Stimulated activated CD4-positive, alpha-beta T cell treated with anti-CD3 and anti-CD28 coated beads, Interleukin-12 subunit alpha, Interleukin-12 subunit beta, amount 100 ng/mL, for 4 hours (primary cell): ENCODE measurements at regions not wholly inside any gene's neighbourhood (a gene's known extent, or its start where the extent isn't known, plus 50 kb on each side); places are given as distances from the start of the nearest gene placed in this dataset.
"Not testable (repeated sequence)": the region's sequence is repeated elsewhere in the genome, so short reads cannot be mapped to it uniquely, and the experiment has no call there.

Experiments used
- DNase-seq: peaks from one replicate; pipeline ENCODE4 v3.0.0-alpha.2; 2020

DNA sequence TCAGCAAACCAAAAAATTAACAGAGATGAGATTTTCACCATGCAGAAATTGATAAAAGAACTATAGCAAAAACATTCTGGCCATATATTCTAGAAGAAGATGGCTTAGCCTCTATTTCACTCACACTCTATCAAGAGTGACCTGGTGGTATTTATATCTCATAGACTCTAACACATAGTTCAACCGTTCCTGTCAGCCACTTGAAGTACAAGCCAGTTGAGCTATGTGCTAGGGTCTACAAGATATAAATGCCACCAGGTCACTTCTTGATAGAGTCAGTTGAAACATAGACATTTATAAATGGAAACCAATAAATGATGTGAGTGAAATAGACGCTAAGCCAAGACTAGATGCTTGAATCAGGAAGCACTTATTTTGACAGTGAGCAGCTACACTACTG lies 836.7 kb upstream of the EPHA5 start:
- DNase-seq = no peak

GRCh38 chr4:66501997-66502396 lies 831.7 kb upstream of the EPHA5 start:
- DNase-seq = no peak

DNA sequence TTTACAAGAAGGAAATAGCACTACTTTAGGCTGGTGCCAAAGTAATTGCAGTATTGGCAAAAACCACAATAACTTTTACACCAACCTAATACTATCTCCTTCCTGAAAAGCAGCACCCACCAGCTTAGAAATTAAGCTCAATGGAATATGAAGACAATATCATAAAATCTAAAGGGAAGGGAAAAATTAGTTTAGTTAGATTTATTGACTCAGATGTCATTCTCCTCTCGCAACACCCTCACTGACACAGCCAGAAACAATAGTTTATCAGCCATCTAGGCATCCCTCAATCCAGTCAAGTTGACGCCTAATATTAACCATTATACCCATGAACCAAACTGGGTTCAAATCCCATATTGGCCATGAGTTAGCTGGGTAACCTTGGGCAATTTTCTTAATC lies 820.4 kb upstream of the EPHA5 start:
- DNase-seq = no peak

- no peak for DNase-seq
Measured at GRCh38 chr4:66489783-66490452, 819.6 kb upstream of the EPHA5 start.

GRCh38 chr4:66489370-66489769 lies 819.1 kb upstream of the EPHA5 start:
- no peak for DNase-seq

DNA sequence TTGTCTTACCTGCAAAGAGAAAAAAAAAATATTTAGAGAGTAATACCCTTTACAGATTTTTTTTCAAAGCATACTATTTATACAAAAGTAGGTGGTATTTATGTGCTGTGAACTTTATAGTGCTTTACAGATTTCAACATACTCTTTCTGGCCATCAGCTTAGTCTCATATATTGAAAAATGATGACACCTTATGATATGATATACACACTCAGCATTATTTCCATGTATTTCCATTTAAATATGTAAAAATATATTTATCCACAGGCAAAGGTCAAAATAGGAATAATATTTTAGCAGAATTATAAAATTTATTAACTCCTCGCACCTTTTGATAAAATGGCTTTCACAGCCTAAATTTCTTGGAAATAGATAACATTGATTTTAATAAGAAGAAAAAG lies 815.8 kb upstream of the EPHA5 start:
- DNase-seq = no peak

- no peak for DNase-seq
Measured at GRCh38 chr4:66482186-66482585, 811.9 kb upstream of the EPHA5 start.

DNA sequence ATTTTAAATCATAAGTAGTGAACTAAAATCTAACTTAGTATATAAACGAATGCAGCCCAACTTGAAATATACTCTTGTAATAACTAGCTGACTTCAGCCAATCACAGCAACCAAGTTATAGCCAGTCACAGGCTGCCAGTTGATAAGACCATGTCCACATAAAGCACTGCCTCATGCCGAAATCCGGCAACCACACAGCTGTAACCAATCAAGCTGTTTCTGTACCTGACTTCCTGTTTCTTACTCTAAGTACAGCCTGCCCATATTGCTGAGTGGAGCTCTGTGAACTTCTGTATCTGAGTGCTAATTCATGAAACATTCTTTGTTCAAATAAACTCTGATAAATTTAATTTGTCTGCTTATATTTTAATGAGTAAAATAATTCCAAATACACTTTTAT lies 805.3 kb upstream of the EPHA5 start:
- DNase-seq = no peak

DNA sequence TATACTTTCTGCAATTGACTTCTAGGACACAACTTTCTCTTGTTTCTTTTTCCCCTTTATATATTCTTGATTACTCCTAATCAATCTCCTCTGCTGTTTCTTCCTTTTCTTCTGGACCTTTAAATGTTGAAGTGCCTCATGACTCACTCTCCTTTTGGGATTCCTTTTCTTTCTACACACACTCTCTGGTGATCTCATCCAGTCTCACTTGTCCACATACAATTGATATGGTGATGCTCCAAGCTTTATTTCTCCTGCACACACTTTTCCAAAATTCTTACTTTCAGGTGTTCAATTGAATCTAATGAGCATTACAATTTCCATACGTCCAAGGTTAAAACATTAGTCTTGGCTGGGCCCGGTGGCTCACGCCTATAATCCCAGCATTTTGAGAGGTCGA lies 794.8 kb upstream of the EPHA5 start:
- DNase-seq = no peak

- not testable (repeated sequence) for DNase-seq
Measured at GRCh38 chr4:66462890-66463289, 792.6 kb upstream of the EPHA5 start.

DNA sequence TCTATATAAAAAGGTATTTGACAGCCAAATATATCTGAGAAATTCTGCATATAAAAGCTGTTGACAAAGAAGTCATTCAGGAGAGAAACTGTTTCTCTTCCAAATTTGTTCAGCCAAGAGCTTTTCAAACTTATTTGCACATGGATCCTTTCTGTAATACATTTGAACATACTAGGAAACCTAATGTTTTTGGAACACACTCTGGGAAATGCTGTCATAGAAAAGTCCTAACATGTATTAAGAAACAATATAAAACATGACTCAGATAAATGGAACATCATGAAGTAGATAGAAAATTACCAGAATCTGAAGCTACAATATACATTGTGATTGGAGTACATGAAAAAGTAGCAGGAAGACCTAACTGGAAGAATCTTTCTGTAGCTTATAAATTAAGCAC lies 781.5 kb upstream of the EPHA5 start:
- no peak for DNase-seq

- DNase-seq = no peak
Measured at GRCh38 chr4:66443008-66443407, 772.7 kb upstream of the EPHA5 start.

- DNase-seq = no peak
Measured at GRCh38 chr4:66439508-66439907, 769.2 kb upstream of the EPHA5 start.

GRCh38 chr4:66433706-66434105 lies 763.4 kb upstream of the EPHA5 start:
- no peak for DNase-seq

- no peak for DNase-seq
Measured at GRCh38 chr4:66430856-66431255, 760.6 kb upstream of the EPHA5 start.

GRCh38 chr4:66429276-66429675 lies 759.0 kb upstream of the EPHA5 start:
- no peak for DNase-seq

DNA sequence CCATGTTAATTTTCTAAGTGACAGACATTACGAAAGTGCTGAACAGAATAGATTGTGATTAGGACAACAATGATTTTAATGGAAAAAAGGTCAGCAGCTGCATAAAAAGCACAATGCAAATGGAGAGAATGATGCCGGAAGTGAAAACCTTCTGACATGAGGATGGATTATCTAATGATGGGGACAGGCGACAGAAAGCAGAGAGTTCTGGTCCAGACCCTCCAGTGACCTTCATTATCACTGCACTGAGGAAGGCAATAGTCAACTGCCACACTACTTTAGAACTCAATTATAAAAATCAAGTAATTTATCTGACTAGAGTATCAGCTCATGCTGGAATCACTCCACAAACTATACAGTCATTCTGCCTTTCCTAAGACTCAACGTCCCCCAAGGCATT lies 746.1 kb upstream of the EPHA5 start:
- DNase-seq = no peak

DNA sequence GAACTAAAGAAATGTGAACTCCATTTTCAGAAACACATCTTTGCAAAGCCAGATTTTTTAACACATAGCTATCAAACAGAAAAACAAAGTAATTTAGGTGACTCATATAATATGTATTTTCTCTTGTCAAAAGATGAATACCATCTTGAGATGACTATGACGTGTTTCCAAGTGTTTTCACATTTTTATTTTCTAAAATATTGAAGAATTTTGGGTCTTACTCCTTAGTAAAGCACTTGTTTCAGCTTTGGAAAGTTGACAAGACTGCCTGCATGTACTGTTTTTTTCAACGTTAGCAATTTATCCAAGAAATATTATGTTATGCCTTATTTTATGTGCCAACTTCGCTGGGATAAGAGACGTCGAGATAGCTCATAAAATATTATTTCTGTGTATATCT lies 733.9 kb upstream of the EPHA5 start:
- no peak for DNase-seq

DNA sequence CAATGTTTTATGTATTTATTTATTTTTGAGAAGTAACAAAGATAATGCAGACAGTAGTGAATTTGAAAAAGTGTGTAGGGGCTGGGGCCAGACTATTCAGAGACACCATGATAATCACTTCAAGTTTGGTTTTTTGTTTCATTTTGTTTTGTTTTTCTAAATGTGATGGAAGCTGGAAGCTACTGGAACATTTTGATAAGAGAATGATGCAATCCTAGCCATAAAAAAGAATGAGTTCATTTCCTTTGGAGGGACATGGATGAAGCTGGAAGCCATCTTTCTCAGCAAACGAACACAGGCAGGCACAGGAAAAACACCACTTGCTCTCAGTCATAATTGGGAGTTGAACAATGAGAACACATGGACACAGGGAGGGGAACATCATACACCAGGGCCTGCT lies 706.6 kb upstream of the EPHA5 start:
- no peak for DNase-seq

GRCh38 chr4:66376396-66376795 lies 706.1 kb upstream of the EPHA5 start:
- no peak for DNase-seq

DNA sequence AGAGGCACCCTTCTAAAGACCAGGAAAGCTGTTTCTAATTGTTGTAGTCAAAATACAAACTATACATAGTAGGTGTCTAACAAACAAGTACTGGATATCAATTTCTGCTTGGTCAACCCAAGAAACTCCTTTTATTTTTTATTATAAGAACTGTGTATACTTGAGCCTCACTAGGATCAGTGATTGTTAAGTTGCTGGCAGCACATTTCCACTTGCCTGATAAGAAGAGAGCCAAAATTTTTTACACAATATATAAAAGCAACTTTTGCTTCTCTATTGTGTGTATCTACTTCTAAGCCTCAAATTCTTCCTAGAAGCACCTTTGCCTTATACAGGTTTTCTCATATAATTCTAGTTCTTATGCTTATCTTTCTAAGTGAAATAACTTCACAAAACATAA lies 703.0 kb upstream of the EPHA5 start:
- DNase-seq = no peak

- DNase-seq = no peak
Measured at GRCh38 chr4:66372706-66373105, 702.4 kb upstream of the EPHA5 start.

- DNase-seq = no peak
Measured at GRCh38 chr4:66367043-66367660, 696.9 kb upstream of the EPHA5 start.

DNA sequence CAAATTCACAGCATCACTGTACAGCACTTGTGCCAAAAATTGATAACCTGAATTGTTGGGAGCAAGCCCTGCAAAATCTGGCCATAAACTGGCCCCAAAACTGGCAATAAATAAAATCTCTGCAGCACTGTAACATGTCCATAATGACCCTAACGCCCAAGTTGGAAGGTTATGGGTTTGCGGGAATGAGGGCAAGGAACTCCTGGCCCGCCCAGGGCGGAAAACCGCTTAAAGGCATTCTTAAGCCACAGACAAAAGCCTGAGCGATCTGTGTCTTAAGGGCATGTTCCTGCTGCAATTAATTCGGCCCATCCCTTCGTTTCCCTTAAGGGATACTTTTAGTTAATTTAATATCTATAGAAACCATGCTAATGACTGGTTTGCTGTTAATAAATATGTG lies 690.1 kb upstream of the EPHA5 start:
- DNase-seq = not testable (repeated sequence)

DNA sequence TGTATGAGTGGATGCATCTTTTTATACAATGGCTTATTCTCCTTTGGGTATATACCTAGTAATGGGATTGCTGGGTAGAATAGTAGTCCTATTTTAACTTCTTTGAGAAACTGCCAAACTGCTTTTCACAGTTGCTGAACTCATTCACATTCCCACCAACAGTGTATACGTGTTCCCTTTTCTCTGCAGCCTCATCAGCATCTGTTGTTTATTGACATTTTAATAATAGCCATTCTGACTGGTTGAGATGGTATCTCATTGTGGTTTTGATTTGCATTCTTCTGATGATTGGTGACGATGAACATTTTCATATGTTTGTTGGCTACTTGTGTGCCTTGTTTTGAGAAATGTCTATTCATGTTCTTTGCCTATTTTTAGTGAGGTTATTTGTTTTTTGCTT lies 687.0 kb upstream of the EPHA5 start:
- no peak for DNase-seq
